ENCODE measurements at regions not wholly inside any gene's neighbourhood (a gene's known extent, or its start where the extent isn't known, plus 50 kb on each side); places are given as distances from the start of the nearest gene placed in this dataset.

DNA sequence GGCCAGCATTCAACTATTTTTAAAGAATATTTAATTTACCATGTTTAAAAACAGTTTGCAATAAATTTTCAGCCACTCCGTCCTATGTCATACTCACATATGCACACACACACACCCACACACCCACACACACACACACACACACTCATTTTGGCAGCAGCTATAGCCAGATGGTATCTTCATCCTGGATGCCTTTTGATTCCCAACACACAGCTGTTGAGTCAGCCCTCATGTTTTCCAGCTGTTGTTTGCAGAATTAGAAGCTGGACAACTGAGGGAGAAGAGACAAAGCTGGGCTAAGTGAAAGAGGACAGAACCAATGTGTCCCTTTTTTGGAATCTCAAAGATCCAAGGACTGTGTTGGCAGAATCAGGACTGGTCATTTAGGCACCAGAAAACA lies 80.0 kb upstream of the EGLN3 start:
- TF ChIP-seq, protein P1, sequence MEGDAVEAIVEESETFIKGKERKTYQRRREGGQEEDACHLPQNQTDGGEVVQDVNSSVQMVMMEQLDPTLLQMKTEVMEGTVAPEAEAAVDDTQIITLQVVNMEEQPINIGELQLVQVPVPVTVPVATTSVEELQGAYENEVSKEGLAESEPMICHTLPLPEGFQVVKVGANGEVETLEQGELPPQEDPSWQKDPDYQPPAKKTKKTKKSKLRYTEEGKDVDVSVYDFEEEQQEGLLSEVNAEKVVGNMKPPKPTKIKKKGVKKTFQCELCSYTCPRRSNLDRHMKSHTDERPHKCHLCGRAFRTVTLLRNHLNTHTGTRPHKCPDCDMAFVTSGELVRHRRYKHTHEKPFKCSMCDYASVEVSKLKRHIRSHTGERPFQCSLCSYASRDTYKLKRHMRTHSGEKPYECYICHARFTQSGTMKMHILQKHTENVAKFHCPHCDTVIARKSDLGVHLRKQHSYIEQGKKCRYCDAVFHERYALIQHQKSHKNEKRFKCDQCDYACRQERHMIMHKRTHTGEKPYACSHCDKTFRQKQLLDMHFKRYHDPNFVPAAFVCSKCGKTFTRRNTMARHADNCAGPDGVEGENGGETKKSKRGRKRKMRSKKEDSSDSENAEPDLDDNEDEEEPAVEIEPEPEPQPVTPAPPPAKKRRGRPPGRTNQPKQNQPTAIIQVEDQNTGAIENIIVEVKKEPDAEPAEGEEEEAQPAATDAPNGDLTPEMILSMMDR (conservative IDR thresholded peaks at IDR 0.05) = no peak
- TF ChIP-seq EZH2 (IDR thresholded peaks at IDR 0.05; ENCODE audit: low read depth) = no peak
